Ovary (tissue), 7 donors: ENCODE measurements at regions not wholly inside any gene's neighbourhood (a gene's known extent, or its start where the extent isn't known, plus 50 kb on each side); places are given as distances from the start of the nearest gene placed in this dataset.

Experiments
- DNase-seq, 5 donors: peaks; one replicate each; pipeline ENCODE4 v3.0.0-alpha.2; 2019 to 2020
- H3K27ac ChIP-seq, 2 donors: fragments of 200-600 bp; one replicate each; pipeline versions ENCODE4 v1.5.1 to v1.8.0; 2019 to 2022
- H3K27me3 ChIP-seq: fragments of 200-600 bp; one replicate; pipeline ENCODE4 v1.8.0; 2022
- H3K36me3 ChIP-seq: fragments of 200-600 bp; sonication (generic); one replicate; pipeline ENCODE4 v1.5.1; 2019
- H3K4me1 ChIP-seq: one replicate; pipeline ENCODE4 v1.8.1; 2013; ENCODE audit warnings: mild to moderate bottlenecking, moderate library complexity; ENCODE audit not compliant: insufficient read depth
- H3K4me3 ChIP-seq: fragments of 200-600 bp; sonication (generic); one replicate; pipeline ENCODE4 v1.5.1; 2017
- H3K9me3 ChIP-seq, 2 donors: fragments of 200-600 bp in 1 of 2; sonication (generic) in 1 of 2; one replicate each; pipeline versions ENCODE4 v1.5.1 to v1.8.1; 2013 to 2019; ENCODE audit warnings: mild to moderate bottlenecking in 1 of 2, moderate library complexity in 1 of 2
- EP300 ChIP-seq: sonication (generic); formaldehyde crosslinking; IDR thresholded peaks from one replicate; pipeline ENCODE4 v1.6.1; 2017; ENCODE audit warnings: antibody characterized with exemption
- POLR2A ChIP-seq: fragments of 450-650 bp; IDR thresholded peaks from one replicate; pipeline ENCODE4 v1.6.1; 2017; ENCODE audit warnings: antibody characterized with exemption, mild to moderate bottlenecking, moderate library complexity
- WGBS, 3 donors: extraction: QIAGEN DNeasy Blood & Tissue Kit in 1 of 3; methylation state at CpG; one replicate each; pipeline versions ENCODE4 v1.1.5 to v1.1.7; 2013 to 2017; 5-methylcytosine and 5-hydroxymethylcytosine counted together
- intact Hi-C, 4 donors: fragments of 100-400 bp; cut with DNase I; formaldehyde crosslinking; loops; one replicate each; pipeline versions ENCODE4 v1.11.0 to v1.15.1; 2022 to 2023
- TF ChIP-seq, protein P1 (sequence below), 3 donors: fragments of 450-650 bp in 2 of 3; fragments of 200-600 bp in 1 of 3; IDR thresholded peaks; one replicate each; pipeline versions ENCODE4 v1.5.1 to v1.8.0; 2016 to 2022; ENCODE audit warnings: antibody characterized with exemption in 3 of 3, mild to moderate bottlenecking in 1 of 3
- donor health status: DM: no; HTN: no; CAD: no; lungs with moderate emphysema.
- donor health status: DM: no; HTN: no; CAD: no.
- donor health status: Bipolar disorder and iron deficiency.
- donor health status: DM: no; HTN: no; CAD: no.
- donor health status: DM: yes; HTN: yes; CAD: no.

DNA sequence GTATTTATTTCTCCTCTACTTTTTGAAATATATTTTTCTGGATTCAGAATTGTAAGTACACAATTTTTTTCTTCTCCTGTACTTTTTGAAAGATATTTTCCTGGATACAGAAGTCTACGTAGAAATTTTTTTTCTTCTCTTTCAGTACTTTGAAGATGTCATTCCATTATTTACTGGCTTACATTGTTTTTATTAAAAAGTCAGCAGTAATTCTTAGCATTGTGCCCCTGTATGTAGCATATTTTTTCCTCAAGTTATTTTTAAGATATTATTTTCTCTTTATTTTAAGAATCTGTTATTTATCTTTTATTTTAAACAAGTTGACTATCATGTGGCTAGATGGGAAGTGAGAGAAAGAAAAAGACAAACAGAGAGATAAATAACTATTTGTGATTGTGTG lies 119.0 kb upstream of the NPSR1 start:
- Histone ChIP-seq H3K4me3 (no peak overlapping the region), H3K36me3 (no peaks in the 10 kb centered on the region)
- 29 to 94% (median 80%) methylated on average over 1 of the region's 1 CpG for WGBS, 3 donors

DNA sequence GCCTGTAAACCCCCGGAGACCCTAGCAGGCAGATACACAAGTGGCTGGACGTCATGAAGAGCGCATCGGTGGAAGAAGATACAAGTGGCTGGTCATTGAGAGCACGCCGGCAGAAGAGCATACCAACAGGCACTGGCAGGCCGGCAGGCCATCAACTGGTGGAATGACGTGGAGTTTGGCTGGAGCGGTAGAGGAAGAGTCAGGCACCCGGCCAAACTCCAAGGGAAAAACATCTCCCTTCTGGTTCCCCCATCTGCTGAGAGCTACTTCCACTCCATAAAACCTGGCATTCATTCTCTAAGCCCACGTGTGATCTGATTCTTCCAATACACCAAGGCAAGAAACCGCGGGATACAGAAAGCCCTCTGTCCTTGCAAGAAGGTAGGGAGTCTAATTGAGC lies 113.4 kb upstream of the NPSR1 start:
- intact Hi-C loops: no loop called here
- H3K27ac ChIP-seq: no peak overlapping the region
- TF ChIP-seq POLR2A (no peak), EP300 (no peak)
- TF ChIP-seq, protein P1, sequence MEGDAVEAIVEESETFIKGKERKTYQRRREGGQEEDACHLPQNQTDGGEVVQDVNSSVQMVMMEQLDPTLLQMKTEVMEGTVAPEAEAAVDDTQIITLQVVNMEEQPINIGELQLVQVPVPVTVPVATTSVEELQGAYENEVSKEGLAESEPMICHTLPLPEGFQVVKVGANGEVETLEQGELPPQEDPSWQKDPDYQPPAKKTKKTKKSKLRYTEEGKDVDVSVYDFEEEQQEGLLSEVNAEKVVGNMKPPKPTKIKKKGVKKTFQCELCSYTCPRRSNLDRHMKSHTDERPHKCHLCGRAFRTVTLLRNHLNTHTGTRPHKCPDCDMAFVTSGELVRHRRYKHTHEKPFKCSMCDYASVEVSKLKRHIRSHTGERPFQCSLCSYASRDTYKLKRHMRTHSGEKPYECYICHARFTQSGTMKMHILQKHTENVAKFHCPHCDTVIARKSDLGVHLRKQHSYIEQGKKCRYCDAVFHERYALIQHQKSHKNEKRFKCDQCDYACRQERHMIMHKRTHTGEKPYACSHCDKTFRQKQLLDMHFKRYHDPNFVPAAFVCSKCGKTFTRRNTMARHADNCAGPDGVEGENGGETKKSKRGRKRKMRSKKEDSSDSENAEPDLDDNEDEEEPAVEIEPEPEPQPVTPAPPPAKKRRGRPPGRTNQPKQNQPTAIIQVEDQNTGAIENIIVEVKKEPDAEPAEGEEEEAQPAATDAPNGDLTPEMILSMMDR (IDR thresholded peaks at IDR 0.05): no peak
- 92 to 94% (median 92%) methylated on average over 13 of the region's 13 CpGs for WGBS, 3 donors
- no peaks in the 10 kb centered on the region for H3K27me3 ChIP-seq
- DNase-seq: no peak
- no peaks in the 10 kb centered on the region for H3K36me3 ChIP-seq
- no peaks in the 10 kb centered on the region for H3K9me3 ChIP-seq
- H3K4me1 ChIP-seq: no peaks in the 10 kb centered on the region
- H3K4me3 ChIP-seq: no peak overlapping the region

More for the DNA sequence above, 119.0 kb upstream of the NPSR1 start:
- Histone ChIP-seq H3K4me1 (no peaks in the 10 kb centered on the region), H3K9me3 (no peaks in the 10 kb centered on the region), H3K27ac (no peak overlapping the region), H3K27me3 (no peaks in the 10 kb centered on the region)
- intact Hi-C loops: no loop called here
- TF ChIP-seq POLR2A (no peak), EP300 (no peak)
- TF ChIP-seq, protein P1 (IDR thresholded peaks at IDR 0.05): no peak
- DNase-seq: no peak

DNA sequence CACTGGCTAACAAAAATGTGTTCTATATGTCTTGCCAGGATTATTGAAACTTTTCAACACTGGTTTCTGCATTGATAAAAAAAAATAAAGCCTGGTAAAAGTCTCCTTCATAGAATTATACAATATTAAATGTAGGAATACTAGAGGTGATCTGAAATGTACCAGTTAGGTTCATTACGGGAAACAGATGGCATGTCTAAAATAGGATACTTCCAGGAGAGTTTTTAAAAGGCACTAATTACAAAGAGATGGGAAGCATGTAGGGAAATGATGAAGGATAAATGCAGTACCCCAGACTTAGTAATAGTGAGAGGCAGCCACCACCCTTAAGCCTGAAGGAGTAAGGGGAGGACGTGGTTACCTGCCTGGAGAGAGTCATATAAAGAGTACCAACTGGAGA lies 107.0 kb upstream of the NPSR1 start:
- 73 to 74% (median 73%) methylated on average over 2 of the region's 2 CpGs for WGBS, 3 donors
- TF ChIP-seq, protein P1 (IDR thresholded peaks at IDR 0.05): no peak
- TF ChIP-seq POLR2A: no peak
- TF ChIP-seq EP300: no peak
- Histone ChIP-seq H3K9me3 (peaks cover 0 to 3% of the 10 kb centered on the region in 2 donors), H3K4me1 (no peaks in the 10 kb centered on the region), H3K4me3 (no peak overlapping the region), H3K36me3 (no peaks in the 10 kb centered on the region), H3K27ac (no peak overlapping the region), H3K27me3 (no peaks in the 10 kb centered on the region)
- DNase-seq: no peak
- intact Hi-C loops: no loop called here

DNA sequence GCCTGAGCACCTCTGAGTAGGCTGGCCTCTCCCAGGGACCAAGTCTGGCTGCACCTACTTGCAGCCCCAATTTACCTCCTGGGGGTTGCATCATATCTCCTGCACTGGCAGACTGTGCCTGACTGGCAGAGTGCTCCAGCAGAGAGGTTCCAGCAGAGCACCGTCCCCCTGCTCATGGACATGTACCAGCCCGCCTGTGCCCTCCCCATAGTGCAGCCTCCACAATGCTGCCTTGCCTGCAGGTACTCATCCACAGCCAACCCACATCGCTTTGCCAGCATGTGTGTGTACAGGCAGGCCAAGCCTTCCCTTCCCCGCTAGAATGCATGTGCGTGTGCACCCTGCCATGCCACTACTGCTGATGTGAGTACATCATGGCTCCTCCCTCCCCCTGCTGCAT lies 105.5 kb upstream of the NPSR1 start:
- Histone ChIP-seq H3K27me3 (no peaks in the 10 kb centered on the region), H3K27ac (no peak overlapping the region), H3K9me3 (peaks cover 0 to 3% of the 10 kb centered on the region in 2 donors), H3K4me3 (no peak overlapping the region), H3K36me3 (no peaks in the 10 kb centered on the region), H3K4me1 (no peaks in the 10 kb centered on the region)
- WGBS, 3 donors: 94 to 98% (median 97%) methylated on average over 5 of the region's 5 CpGs
- no peak for DNase-seq
- intact Hi-C loops: no loop called here
- no peak for TF ChIP-seq POLR2A
- TF ChIP-seq, protein P1 (IDR thresholded peaks at IDR 0.05): no peak
- TF ChIP-seq EP300: no peak
